ENCODE measurements at regions not wholly inside any gene's neighbourhood (a gene's known extent, or its start where the extent isn't known, plus 50 kb on each side); places are given as distances from the start of the nearest gene placed in this dataset.

GRCh38 chr2:107738266-107738665, 88.4 kb upstream of the RGPD4 start:
- Mint-ChIP-seq H3K27ac (no peak overlapping the region), H3K36me3 (no peaks in the 10 kb centered on the region), H3K4me3 (no peak overlapping the region), H3K27me3 (ENCODE audit: low read depth) (no peaks in the 10 kb centered on the region), H3K9me3 (peaks cover 13% of the 10 kb centered on the region; the same call in 1 of the 2 replicates), H3K4me1 (peaks cover 22% of the 10 kb centered on the region)
- ATAC-seq (no peak), DNase-seq (ENCODE audit: low spot score) (no peak)
- ChIA-PET POLR2A (no interaction called here), CTCF (no interaction called here)
- TF ChIP-seq MLX (CRISPR knock-in tag; IDR thresholded peaks at IDR 0.05) (no peak), SOX15 (CRISPR knock-in tag; IDR thresholded peaks at IDR 0.05) (no peak), FOXK1 (CRISPR knock-in tag; IDR thresholded peaks at IDR 0.05) (no peak), TCF7 (CRISPR knock-in tag; IDR thresholded peaks at IDR 0.05; ENCODE audit: low read depth) (no peak), TEAD1 (CRISPR knock-in tag; IDR thresholded peaks at IDR 0.05) (no peak), ZNF532 (CRISPR knock-in tag; IDR thresholded peaks at IDR 0.05; ENCODE audit: borderline replicate concordance) (no peak), EMX1 (CRISPR knock-in tag; IDR thresholded peaks at IDR 0.05) (no peak), ZNF219 (CRISPR knock-in tag; IDR thresholded peaks at IDR 0.05; ENCODE audit: borderline replicate concordance) (no peak), AR (CRISPR knock-in tag; IDR thresholded peaks at IDR 0.05) (no peak), HMGXB4 (CRISPR knock-in tag; IDR thresholded peaks at IDR 0.05) (no peak), ZMAT4 (CRISPR knock-in tag; IDR thresholded peaks at IDR 0.05) (no peak), TP53 (CRISPR knock-in tag; IDR thresholded peaks at IDR 0.05) (no peak), NR3C1 (CRISPR knock-in tag; conservative IDR thresholded peaks at IDR 0.05; ENCODE audit: low read depth) (no peak), E2F1 (CRISPR knock-in tag; IDR thresholded peaks at IDR 0.05) (no peak), ZNF416 (CRISPR knock-in tag; IDR thresholded peaks at IDR 0.05) (no peak)
- TF ChIP-seq, protein P1, sequence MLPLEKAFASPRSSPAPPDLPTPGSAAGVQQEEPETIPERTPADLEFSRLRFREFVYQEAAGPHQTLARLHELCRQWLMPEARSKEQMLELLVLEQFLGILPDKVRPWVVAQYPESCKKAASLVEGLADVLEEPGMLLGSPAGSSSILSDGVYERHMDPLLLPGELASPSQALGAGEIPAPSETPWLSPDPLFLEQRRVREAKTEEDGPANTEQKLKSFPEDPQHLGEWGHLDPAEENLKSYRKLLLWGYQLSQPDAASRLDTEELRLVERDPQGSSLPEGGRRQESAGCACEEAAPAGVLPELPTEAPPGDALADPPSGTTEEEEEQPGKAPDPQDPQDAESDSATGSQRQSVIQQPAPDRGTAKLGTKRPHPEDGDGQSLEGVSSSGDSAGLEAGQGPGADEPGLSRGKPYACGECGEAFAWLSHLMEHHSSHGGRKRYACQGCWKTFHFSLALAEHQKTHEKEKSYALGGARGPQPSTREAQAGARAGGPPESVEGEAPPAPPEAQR (CRISPR knock-in tag; IDR thresholded peaks at IDR 0.05), result no peak
- TF ChIP-seq, protein P2, sequence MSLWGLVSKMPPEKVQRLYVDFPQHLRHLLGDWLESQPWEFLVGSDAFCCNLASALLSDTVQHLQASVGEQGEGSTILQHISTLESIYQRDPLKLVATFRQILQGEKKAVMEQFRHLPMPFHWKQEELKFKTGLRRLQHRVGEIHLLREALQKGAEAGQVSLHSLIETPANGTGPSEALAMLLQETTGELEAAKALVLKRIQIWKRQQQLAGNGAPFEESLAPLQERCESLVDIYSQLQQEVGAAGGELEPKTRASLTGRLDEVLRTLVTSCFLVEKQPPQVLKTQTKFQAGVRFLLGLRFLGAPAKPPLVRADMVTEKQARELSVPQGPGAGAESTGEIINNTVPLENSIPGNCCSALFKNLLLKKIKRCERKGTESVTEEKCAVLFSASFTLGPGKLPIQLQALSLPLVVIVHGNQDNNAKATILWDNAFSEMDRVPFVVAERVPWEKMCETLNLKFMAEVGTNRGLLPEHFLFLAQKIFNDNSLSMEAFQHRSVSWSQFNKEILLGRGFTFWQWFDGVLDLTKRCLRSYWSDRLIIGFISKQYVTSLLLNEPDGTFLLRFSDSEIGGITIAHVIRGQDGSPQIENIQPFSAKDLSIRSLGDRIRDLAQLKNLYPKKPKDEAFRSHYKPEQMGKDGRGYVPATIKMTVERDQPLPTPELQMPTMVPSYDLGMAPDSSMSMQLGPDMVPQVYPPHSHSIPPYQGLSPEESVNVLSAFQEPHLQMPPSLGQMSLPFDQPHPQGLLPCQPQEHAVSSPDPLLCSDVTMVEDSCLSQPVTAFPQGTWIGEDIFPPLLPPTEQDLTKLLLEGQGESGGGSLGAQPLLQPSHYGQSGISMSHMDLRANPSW (CRISPR knock-in tag; conservative IDR thresholded peaks at IDR 0.05; ENCODE audit: low read depth), result no peak
- TF ChIP-seq, protein P3, sequence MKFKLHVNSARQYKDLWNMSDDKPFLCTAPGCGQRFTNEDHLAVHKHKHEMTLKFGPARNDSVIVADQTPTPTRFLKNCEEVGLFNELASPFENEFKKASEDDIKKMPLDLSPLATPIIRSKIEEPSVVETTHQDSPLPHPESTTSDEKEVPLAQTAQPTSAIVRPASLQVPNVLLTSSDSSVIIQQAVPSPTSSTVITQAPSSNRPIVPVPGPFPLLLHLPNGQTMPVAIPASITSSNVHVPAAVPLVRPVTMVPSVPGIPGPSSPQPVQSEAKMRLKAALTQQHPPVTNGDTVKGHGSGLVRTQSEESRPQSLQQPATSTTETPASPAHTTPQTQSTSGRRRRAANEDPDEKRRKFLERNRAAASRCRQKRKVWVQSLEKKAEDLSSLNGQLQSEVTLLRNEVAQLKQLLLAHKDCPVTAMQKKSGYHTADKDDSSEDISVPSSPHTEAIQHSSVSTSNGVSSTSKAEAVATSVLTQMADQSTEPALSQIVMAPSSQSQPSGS (CRISPR knock-in tag; IDR thresholded peaks at IDR 0.05; ENCODE audit: borderline replicate concordance, low read depth), result no peak
